ENCODE measurements at regions not wholly inside any gene's neighbourhood (a gene's known extent, or its start where the extent isn't known, plus 50 kb on each side); places are given as distances from the start of the nearest gene placed in this dataset.
"Not testable (repeated sequence)": the region's sequence is repeated elsewhere in the genome, so short reads cannot be mapped to it uniquely, and the experiment has no call there.

DNA sequence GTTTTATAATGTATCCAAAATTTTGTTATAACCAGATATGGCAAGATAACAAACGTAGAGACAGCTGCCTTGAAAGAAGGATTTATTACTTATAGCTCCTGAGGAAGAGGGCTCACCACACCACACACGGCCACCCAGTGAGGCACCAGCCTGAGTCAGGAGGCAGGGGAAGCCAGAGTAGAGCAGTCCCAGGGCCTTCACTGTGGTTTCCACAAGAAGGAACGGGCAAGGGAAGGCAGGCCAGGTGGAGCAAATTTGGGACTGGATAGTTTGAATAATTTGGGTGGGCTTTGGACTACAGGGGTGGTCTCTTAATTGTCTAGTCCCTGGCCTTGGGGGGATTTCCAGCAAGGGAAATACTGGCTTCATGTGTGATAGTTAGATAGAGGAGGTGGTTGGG lies 72.5 kb downstream of the RRAGC start:
- no peak for DNase-seq

DNA sequence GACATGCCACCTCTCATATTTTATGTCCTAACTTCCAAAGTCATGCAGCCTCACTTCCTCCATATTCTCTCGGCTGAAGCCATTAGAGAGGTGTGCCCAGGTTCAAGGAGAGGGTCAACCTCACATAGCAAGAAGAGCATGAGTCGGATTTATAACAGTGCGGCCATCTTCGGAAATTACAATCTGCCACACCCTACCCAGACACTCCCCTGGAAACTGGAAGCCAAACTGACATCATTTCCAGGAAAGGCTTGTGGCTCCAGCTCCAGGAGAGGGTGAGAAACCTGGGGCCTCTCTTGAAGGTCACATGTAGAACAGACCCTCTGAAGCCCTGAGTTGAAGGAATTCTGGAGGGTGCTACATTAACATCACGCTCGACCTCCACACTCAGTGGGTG lies 73.5 kb downstream of the RRAGC start:
- DNase-seq, result no peak

DNA sequence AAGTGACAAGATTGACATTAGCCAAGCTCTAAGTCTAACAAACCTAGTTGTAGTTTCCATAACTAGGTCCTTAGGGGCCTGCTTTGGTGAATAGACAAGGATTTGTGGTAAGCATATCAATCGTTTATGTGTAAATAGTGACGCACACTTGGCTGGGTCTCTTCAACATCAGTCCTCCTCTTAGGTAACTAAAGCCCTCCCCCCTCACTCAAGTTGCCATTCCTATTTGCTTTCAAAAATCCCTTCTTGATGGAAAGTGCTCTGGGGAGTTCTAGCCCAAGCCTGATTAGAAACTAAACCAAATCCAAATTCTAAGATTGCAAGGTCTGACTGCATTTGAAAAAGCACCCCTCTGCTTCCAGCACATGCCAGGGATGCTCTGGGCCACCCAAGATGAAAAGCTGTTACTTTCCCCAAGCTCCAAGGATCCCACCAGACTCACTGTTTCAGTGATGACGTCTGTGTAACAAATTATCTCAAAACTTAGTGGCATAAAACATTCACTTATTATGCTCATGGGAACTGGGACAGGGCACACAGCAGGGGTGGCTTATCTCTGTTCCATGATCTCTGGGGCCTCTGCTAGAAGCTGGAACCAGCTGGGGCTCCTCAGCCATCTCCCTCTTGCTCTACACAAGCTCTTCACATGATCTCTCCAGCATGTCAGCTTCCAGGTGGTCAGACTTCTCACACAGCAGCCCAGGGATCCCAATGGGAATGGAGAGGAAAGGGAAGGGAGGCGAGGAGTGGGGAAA lies 74.1 kb downstream of the RRAGC start:
- DNase-seq, result no peak

DNA sequence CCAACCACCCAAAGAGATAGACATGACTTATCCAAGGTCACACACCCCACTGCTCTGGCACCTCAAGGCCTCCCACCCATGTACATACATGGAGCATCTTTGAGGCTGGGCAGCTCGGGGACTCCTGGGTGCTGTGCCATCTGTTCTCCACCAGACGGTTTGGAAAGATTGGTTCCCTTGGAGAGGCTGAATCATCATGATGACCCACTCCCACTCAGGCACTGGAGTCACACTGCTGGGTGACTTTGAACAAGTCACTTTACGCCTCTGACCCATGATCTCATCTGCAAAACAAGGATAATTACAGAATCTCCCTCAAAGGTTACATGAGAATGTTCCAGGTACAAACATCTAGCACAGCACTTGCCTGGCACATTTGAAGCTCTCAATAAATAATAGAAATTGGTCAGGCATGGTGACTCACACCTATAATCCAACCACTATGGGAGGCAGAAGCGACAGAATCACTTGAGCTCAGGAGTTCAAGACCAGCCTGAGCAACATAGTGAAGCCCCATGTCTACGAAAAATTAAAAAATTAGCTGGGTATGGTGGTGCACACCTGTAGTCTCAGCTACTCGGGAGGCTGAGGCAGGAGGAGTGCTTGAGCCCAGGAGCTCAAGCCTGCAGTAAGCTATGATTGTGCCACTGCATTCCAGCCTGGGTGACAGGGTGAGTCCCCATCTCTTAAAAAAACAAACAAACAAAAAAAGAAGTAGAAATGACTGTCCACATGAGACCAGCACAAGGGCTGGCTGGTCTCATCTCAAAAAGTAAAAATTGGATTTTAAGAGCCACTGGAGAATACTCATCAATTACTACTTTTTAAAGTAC lies 74.9 kb downstream of the RRAGC start:
- DNase-seq, result no peak

GRCh38 chr1:38783640-38784229 lies 75.8 kb downstream of the RRAGC start:
- no peak for DNase-seq

DNA sequence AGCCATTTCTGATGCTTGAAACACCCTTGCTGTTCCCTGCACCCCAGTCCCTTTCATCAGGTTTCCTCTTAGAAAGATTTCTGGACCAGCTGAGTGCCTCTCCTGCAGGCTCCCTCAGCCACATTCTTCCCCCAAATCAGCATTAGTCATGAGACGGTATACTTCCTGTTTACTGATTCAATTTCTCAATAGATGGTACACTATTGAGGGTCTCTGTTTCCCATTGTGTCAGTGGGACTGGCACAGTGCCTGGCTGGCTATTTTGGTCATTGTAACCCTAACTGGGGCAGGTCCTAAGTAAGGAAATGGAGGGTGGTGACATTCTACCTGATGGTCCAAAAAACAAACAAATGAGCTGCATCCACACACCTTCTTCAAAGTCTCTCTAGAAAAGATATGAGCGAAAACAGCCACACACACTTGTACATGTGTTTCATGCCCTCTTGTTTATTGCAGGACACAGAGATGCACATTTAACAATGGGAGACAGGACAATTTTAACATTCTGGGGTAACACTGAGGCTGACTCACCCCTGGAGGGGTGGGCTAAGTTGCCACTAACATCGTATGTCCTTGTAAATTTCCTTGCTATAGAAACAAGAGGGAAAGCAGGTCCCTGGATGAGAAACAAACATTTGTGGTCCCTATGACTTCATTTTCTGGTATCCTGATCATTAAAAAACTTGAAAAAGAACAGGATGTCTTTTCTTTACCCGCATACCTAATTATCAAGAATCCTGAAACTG lies 77.5 kb downstream of the RRAGC start:
- DNase-seq, result no peak

DNA sequence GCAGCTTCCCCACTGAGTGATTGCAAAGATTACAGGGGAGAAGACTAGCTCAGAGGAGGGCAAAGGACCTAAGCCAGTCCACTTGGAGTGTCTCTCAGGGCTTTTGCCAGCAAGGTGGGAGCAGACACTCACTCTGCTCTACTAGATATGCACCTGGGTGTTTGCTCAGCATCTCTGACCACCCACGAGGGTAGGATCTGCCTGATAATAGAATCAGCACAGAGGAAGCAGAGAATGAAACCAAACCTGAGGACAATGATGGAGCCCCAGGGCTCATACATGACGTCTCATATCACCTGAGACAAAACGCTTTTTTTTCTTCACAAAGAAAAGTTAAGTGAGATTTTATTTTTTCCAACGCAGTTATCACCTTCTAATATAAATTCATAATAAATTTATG lies 79.4 kb downstream of the RRAGC start:
- no peak for DNase-seq

- no peak for DNase-seq
Measured at GRCh38 chr1:38779491-38779890, 80.1 kb downstream of the RRAGC start.

GRCh38 chr1:38778521-38778920 lies 81.1 kb downstream of the RRAGC start:
- DNase-seq, result no peak

DNA sequence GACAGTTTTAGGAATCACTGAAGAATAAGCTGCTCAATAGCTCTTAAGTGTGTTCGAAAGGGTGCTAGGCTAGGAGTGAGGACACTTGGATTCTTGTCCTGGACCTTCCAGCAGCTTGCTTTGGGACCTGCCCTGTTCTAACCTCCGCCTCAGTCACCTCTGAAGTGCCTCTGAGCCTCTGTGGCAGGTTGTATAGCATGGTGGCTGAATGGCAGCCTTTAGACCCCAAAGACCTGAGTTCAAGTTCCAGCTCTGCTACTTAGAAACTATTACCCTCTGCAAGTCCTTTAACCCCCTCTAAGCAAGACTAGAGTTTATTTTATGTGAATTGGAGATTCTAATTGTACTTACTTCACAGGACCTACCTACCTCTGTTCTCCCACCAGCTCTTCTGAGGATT lies 81.5 kb downstream of the RRAGC start:
- DNase-seq, result no peak

GRCh38 chr1:38777464-38777957 lies 82.1 kb downstream of the RRAGC start:
- no peak for DNase-seq

DNA sequence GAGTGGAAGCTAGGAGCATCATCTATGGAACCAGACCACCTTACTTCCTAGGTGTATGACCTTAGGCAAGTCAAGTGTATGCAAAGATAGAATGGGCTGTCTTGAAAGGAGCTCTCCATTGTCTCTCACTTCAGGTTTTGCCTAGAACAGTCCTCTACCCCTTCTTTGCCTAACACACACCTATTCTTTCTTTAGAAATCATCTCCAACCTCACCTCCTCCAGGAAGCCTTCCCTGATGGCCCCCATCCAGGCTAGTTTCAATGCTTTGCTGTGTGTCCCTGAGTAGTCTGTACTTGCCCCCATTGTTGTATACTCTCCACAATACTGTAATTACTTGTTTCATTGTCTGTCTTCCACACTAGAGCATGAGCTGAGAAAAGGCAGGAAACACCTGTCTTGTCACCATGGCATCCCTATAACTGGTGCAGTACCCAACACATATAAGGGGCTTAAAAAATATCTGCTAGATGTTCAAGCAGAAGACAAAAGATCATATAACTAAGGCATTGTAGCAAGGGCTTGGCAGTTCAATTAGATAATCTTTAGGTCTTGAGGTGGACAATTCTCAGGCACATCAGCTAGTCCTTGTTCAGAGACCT lies 83.0 kb downstream of the RRAGC start:
- DNase-seq, result no peak

DNA sequence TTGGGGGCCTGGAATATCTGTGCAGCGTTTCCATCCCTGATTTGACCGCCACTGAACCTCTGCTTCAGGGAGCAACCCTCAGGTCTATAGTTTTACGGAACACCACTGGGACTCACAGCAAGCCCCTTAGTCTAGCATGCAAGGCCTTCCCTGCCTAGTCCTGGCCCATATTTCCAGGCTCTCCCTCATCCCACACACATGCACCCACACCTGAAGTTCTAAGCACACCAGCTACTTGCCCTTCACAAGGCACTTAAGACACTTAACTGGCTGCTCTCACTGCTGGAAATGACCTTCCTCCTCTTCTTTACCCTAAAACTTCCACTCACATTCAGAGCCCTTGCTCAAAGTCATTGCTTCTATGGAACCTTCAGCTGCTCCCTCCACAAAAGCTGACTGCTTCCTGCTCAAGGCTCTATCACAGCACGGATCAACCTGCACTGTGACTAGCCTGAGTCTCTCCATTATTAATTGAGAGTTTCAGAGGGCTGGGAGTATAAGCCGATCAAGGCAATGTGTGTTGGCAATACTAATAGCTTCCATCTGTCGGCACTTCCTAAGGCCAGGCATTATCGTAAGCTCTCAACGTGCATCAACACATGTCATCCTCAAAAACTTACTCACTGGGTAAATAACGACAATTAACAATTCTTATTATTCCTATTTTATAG lies 84.3 kb downstream of the RRAGC start:
- no peak for DNase-seq

DNA sequence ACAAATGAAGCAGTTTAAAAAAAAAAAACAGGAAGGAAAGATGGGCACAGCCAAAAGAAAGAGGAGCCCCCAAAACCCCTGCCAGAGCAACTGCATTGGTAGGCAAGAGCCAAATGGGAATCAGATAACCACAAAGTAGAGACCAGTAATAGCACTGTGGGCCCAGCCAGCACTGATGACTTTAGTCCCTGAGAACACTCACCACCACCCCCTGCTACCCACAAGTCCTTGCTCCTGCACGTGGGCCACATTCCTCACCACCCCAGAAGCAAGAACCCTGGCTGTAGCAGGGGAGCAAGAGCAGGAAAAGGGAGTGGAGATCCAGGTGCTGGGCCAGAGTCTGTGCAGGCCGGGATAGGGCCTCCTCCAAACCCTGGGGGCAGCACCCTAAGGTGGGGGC lies 86.1 kb downstream of the RRAGC start:
- no peak for DNase-seq

DNA sequence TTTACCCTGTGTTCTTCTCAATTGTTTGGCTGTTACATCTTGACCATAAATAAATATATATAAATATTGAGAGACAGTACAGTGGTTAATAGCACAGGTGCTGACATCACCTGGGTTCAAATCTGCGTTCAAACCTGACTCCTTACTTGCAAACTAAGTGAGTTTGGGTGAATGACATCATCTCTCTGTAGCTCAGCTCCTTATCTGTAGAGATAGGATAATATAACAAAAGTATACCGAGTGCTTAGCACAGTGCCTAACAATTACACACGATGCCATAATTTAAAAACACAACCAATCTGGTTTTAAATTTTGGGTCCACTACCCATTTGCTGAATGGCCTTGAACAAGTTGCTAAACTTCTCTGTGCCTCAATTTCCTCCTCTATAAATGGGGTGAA lies 86.6 kb downstream of the RRAGC start:
- DNase-seq, result no peak

- no peak for DNase-seq
Measured at GRCh38 chr1:38772026-38772425, 87.5 kb downstream of the RRAGC start.

DNA sequence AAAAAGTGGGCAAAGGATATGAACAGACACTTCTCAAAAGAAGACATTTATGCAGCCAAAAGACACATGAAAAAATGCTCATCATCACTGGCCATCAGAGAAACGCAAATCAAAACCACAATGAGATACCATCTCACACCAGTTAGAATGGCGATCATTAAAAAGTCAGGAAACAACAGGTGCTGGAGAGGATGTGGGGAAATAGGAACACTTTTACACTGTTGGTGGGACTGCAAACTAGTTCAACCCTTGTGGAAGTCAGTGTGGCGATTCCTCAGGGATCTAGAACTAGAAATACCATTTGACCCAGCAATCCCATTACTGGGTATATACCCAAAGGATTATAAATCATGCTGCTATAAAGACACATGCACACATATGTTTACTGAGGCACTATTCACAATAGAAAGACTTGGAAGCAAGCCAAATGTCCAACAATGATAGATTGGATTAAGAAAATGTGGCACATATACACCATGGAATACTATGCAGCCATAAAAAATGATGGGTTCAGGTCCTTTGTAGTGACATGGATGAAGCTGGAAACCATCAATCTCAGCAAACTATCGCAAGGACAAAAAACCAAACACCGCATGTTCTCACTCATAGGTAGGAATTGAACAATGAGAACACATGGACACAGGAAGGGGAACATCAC lies 88.9 kb downstream of the RRAGC start:
- not testable (repeated sequence) for DNase-seq

GRCh38 chr1:38766125-38766524 lies 93.4 kb downstream of the RRAGC start:
- no peak for DNase-seq

DNA sequence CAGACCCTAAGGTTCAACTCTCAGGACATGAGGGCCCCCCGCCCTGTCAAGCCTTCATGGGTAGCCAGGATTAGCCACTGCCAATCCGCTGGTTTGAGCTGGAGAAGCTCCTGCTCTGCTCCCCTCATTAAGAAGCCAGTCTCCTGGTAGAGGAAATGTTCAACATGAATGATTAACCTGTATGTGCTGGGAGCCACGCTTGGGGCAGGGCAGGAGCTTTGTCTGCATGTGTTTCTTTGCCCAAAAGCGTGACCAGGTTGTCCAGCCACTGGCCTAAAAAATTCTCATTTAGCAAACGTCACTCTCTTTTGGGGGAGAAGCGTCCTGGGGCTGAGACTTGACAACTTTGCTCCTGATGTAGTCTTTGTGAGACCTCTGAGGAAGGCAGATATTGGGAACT lies 96.5 kb downstream of the RRAGC start:
- no peak for DNase-seq

- no peak for DNase-seq
Measured at GRCh38 chr1:38760562-38760961, 99.0 kb downstream of the RRAGC start.

DNA sequence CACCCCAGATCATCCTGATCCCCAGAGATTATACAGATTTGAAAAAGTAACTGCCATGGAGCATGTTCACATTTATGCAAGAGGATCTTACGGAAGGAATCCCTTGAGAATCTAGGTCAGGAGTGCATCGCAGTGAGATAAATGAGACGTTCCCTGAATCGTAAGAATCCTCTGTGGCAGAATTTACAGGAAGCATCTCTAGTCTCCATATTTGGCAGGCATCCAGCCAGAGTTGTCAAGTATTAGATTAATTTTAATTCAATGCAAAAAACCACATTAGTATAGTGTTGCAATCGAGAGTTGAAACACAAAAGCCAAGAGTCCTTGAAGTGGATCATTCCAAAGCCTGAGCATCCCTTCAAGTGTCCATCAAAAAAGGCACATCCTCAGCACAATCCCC lies 100.8 kb downstream of the RRAGC start:
- DNase-seq, result no peak
